PC-9 (cell line): ENCODE measurements at regions not wholly inside any gene's neighbourhood (a gene's known extent, or its start where the extent isn't known, plus 50 kb on each side); places are given as distances from the start of the nearest gene placed in this dataset.

Source experiments
- BruUV-seq: library from RNA; stranded (reverse); fragments of 400-500 nt; replicated peaks from 2 replicates; lab custom pipeline; 2021; lab: Mats Ljungman, UMichigan
- CTCF ChIA-PET: fragments of 300-600 bp; sonication (Branson Sonifier 250); formaldehyde crosslinking; loops from one replicate; lab custom pipeline; 2022; ENCODE audit warnings: antibody characterized with exemption; lab: Charles Lee
- POLR2A ChIA-PET: fragments of 300-600 bp; sonication (Branson Sonifier 250); formaldehyde crosslinking; loops from one replicate; lab custom pipeline; 2022; ENCODE audit warnings: antibody characterized with exemption; ENCODE audit not compliant: unreplicated experiment; lab: Charles Lee
- DNase-seq, 2 experiments: peaks; one replicate each; pipeline versions ENCODE4 v3.0.0 to v3.0.0-alpha.2; 2015 to 2022; ENCODE audit warnings: mixed read lengths in 1 of 2
- H2AFZ ChIP-seq: fragments of 200-600 bp; sonication (generic); 2 replicates; pipeline ENCODE4 v1.8.1; 2017; ENCODE audit warnings: antibody characterized with exemption
- H3F3A ChIP-seq: fragments of 200-600 bp; sonication (generic); 2 replicates; pipeline ENCODE4 v1.8.1; 2017; ENCODE audit warnings: antibody characterized with exemption, mild to moderate bottlenecking, low read depth; ENCODE audit not compliant: insufficient read depth
- H3K27ac ChIP-seq: fragments of 200-600 bp; sonication (generic); 2 replicates; pipeline ENCODE4 v1.6.1; 2016; ENCODE audit warnings: mixed run types
- H3K27me3 ChIP-seq: fragments of 200-600 bp; sonication (generic); 2 replicates; pipeline ENCODE4 v1.6.1; 2016; ENCODE audit warnings: low read depth, mixed run types; ENCODE audit not compliant: insufficient read depth
- H3K36me3 ChIP-seq: fragments of 200-600 bp; sonication (generic); 2 replicates; pipeline ENCODE4 v1.6.1; 2016; ENCODE audit warnings: low read depth, mixed run types
- H3K4me1 ChIP-seq: fragments of 200-600 bp; sonication (generic); replicated peaks from 2 replicates; pipeline ENCODE4 v1.6.1; 2016; ENCODE audit warnings: mixed run types; ENCODE audit not compliant: insufficient read depth
- H3K4me2 ChIP-seq: fragments of 200-600 bp; sonication (generic); 2 replicates; pipeline ENCODE4 v1.6.1; 2017; ENCODE audit warnings: mixed run types
- H3K4me3 ChIP-seq: fragments of 200-600 bp; sonication (generic); 2 replicates; pipeline ENCODE4 v1.6.1; 2016; ENCODE audit warnings: mixed run types
- H3K79me2 ChIP-seq: fragments of 200-600 bp; sonication (generic); 2 replicates; pipeline ENCODE4 v1.6.1; 2017; ENCODE audit warnings: low read depth, mixed run types
- H3K9me2 ChIP-seq: fragments of 200-600 bp; sonication (generic); 2 replicates; pipeline ENCODE4 v1.8.1; 2017; ENCODE audit warnings: mild to moderate bottlenecking; ENCODE audit not compliant: insufficient read depth
- H3K9me3 ChIP-seq: fragments of 200-600 bp; sonication (generic); 2 replicates; pipeline ENCODE4 v1.8.1; 2016; ENCODE audit warnings: low read depth; ENCODE audit not compliant: insufficient read depth
- H4K20me1 ChIP-seq: fragments of 200-600 bp; sonication (generic); 2 replicates; pipeline ENCODE4 v1.8.1; 2017; ENCODE audit not compliant: insufficient read depth
- CTCF ChIP-seq: fragments of 200-600 bp; sonication (generic); conservative IDR thresholded peaks from 2 replicates; pipeline ENCODE4 v1.6.1; 2017; ENCODE audit warnings: mixed run types, antibody characterized with exemption, mild to moderate bottlenecking, moderate library complexity
- EZH2 ChIP-seq: fragments of 200-600 bp; sonication (generic); IDR thresholded peaks from 2 replicates; pipeline ENCODE4 v1.8.0; 2017; ENCODE audit warnings: antibody characterized with exemption, low read depth
- intact Hi-C: fragments of 100-400 bp; cut with micrococcal nuclease; formaldehyde crosslinking; loops from one replicate; pipeline ENCODE4 v1.10.0; 2022; ENCODE audit not compliant: unreplicated experiment

- Histone ChIP-seq H3K9me2 (no peaks in the 10 kb centered on the region), H3K27ac (no peak overlapping the region), H3K79me2 (no peaks in the 10 kb centered on the region), H3K4me3 (no peak overlapping the region), H4K20me1 (no peaks in the 10 kb centered on the region), H3F3A (no peaks in the 10 kb centered on the region), H3K4me1 (no peaks in the 10 kb centered on the region), H2AFZ (no peak overlapping the region), H3K27me3 (peaks cover 43% of the 10 kb centered on the region), H3K4me2 (no peak overlapping the region), H3K36me3 (no peaks in the 10 kb centered on the region), H3K9me3 (no peaks in the 10 kb centered on the region)
- no peak for TF ChIP-seq EZH2
- no peak for TF ChIP-seq CTCF
- POLR2A ChIA-PET = no interaction called here
- no TSS peak for BruUV-seq
- DNase-seq = no peak
- intact Hi-C loops = no loop called here
- CTCF ChIA-PET = no interaction called here
Observed at GRCh38 chr15:61299075-61299763, 70.1 kb upstream of the RORA start.

- H3K27ac ChIP-seq = no peak overlapping the region
Observed at GRCh38 chr15:61295239-61295638, 66.1 kb upstream of the RORA start.

GRCh38 chr15:61282661-61283060, 53.6 kb upstream of the RORA start:
- Histone ChIP-seq H3K4me1 (no peaks in the 10 kb centered on the region), H3F3A (no peaks in the 10 kb centered on the region), H3K4me2 (no peak overlapping the region), H3K27me3 (peaks cover 8% of the 10 kb centered on the region; the same call in 1 of the 2 replicates), H3K9me2 (no peaks in the 10 kb centered on the region), H3K4me3 (no peak overlapping the region), H2AFZ (no peak overlapping the region), H3K79me2 (no peaks in the 10 kb centered on the region), H3K9me3 (no peaks in the 10 kb centered on the region), H3K36me3 (no peaks in the 10 kb centered on the region), H4K20me1 (no peaks in the 10 kb centered on the region), H3K27ac (no peak overlapping the region)
- TF ChIP-seq EZH2 (no peak), CTCF (no peak)
- ChIA-PET POLR2A (no interaction called here), CTCF (no interaction called here)
- BruUV-seq = no TSS peak
- DNase-seq = no peak
- intact Hi-C loops = no loop called here

More at GRCh38 chr15:61295239-61295638, 66.1 kb upstream of the RORA start:
- Histone ChIP-seq H3K27me3 (peaks cover 23% of the 10 kb centered on the region), H4K20me1 (no peaks in the 10 kb centered on the region), H3K4me3 (no peak overlapping the region), H3K9me2 (no peaks in the 10 kb centered on the region), H3K4me1 (no peaks in the 10 kb centered on the region), H3F3A (no peaks in the 10 kb centered on the region), H3K9me3 (no peaks in the 10 kb centered on the region), H3K4me2 (no peak overlapping the region), H3K79me2 (no peaks in the 10 kb centered on the region), H2AFZ (no peak overlapping the region), H3K36me3 (no peaks in the 10 kb centered on the region)
- no peak for TF ChIP-seq CTCF
- TF ChIP-seq EZH2 = no peak
- POLR2A ChIA-PET = no interaction called here
- CTCF ChIA-PET = no interaction called here
- DNase-seq = no peak
- intact Hi-C loops = no loop called here
- no TSS peak for BruUV-seq
